Astrocyte (in vitro differentiated cells and primary cell): ENCODE measurements at regions not wholly inside any gene's neighbourhood (a gene's known extent, or its start where the extent isn't known, plus 50 kb on each side); places are given as distances from the start of the nearest gene placed in this dataset.

Experiments used
- CTCF ChIP-seq: IDR thresholded peaks from 2 replicates; pipeline ENCODE4 v1.5.1; 2011; ENCODE audit warnings: low read depth, mild to moderate bottlenecking, inconsistent platforms, low read length, moderate library complexity; ENCODE audit not compliant: insufficient read depth
- EZH2 ChIP-seq: IDR thresholded peaks from 2 replicates; pipeline ENCODE4 v1.6.1; 2012; ENCODE audit warnings: mild to moderate bottlenecking, low read length, inconsistent platforms; ENCODE audit not compliant: insufficient read depth

GRCh38 chr5:165560648-165561047 lies 2055.2 kb downstream of the MAT2B start:
- no peak for TF ChIP-seq EZH2
- no peak for TF ChIP-seq CTCF
